ENCODE measurements at regions not wholly inside any gene's neighbourhood (a gene's known extent, or its start where the extent isn't known, plus 50 kb on each side); places are given as distances from the start of the nearest gene placed in this dataset.

GRCh38 chr11:93967258-93967657 is 53.9 kb upstream of the HEPHL1 start:
- DNase-seq: no peak

GRCh38 chr11:93967944-93968343 is 53.2 kb upstream of the HEPHL1 start:
- no peak for DNase-seq

GRCh38 chr11:93969925-93970922 is 50.9 kb upstream of the HEPHL1 start:
- no peak for DNase-seq

Measured in NCI-H446 treated with DMSO at 0.1 percent for 48 hours (cell line).